Urinary bladder (tissue), 3 donors: ENCODE measurements at regions not wholly inside any gene's neighbourhood (a gene's known extent, or its start where the extent isn't known, plus 50 kb on each side); places are given as distances from the start of the nearest gene placed in this dataset.
"Not testable (repeated sequence)": the region's sequence is repeated elsewhere in the genome, so short reads cannot be mapped to it uniquely, and the experiment has no call there.

Experiments
- DNase-seq: peaks from one replicate; pipeline ENCODE4 v3.0.0-alpha.2; 2015; ENCODE audit errors: extremely low spot score
- H3K27ac ChIP-seq: one replicate; pipeline ENCODE4 v1.5.1; 2013; ENCODE audit warnings: low read depth, mild to moderate bottlenecking, moderate library complexity
- H3K36me3 ChIP-seq: one replicate; pipeline ENCODE4 v1.6.1; 2013; ENCODE audit warnings: mild to moderate bottlenecking, moderate library complexity; ENCODE audit not compliant: insufficient read depth
- H3K4me1 ChIP-seq: one replicate; pipeline ENCODE4 v1.6.1; 2013; ENCODE audit warnings: mild to moderate bottlenecking, moderate library complexity; ENCODE audit not compliant: insufficient read depth
- H3K4me3 ChIP-seq: one replicate; pipeline ENCODE4 v1.5.1; 2013; ENCODE audit warnings: low read depth, low read length
- WGBS: extraction: QIAGEN DNeasy Blood & Tissue Kit; methylation state at CpG from one replicate; pipeline ENCODE4 v1.1.7; 2013; 5-methylcytosine and 5-hydroxymethylcytosine counted together
- donor health status: healthy with polysubstance abuse.
- donor health status: healthy.

DNA sequence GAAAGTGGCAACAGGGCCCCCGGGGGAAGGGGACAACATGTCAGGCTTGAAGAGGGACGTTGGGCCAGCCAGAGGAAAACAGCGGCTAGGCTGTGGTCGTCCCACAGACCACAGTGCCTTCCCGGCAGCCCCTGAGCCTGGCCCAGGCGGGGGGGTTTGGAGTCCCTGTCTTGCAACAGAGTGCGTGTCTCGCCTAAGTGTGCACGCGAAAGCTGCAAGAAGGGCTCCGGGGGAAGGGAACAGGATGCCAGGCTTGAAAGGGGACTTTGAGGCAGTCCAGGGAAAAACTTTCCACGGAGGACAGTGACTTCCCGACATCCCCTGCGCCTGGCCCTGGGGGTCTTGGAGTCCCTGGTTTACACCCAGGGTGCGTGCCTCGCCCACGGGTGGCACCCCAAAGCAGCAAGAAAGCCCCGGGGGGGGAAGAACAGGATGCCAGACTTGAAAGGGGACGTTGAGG is 157.5 kb upstream of the ALG10B start:
- Histone ChIP-seq H3K27ac (no peak overlapping the region), H3K4me3 (no peak overlapping the region), H3K4me1 (no peaks in the 10 kb centered on the region), H3K36me3 (no peaks in the 10 kb centered on the region)
- WGBS, result 90% methylated on average over 19 of the region's 19 CpGs
- no peak for DNase-seq

DNA sequence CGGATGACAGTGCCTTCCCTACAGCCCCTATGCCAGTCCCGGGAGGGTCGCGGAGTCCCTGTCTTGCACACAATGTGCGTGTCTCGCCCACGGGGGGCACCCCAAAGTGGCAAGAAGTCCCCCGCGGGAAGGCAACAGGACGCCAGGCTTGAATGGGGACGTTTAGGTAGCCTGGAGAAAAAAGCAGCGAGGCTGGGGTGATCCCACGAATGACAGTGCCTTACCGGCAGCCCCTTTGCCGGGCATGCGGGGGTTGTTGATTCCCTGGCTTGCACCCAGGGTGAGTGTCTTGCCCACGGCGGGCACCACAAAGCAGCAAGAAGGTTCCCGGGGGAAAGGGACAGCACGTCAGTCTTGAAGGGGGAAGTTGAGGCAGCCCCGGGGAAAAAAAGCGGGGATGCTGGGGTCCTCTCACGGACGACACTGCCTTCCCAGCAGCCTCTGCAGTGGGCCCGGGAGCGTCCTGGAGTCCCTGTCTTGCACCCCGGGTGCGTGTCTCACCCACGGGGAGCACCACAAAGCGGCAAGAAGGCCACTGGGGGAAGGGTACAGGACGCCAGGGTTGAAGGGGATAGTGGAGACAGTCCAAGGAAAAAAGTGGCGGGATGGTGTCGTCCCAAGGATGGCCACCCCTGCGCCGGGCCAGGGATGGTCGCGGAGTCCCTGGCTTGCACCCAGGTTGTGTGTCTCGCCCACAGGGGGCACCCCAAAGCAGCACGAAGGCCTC is 156.8 kb upstream of the ALG10B start:
- no peaks in the 10 kb centered on the region for H3K4me1 ChIP-seq
- DNase-seq, result no peak
- no peaks in the 10 kb centered on the region for H3K36me3 ChIP-seq
- WGBS, result 87% methylated on average over 39 of the region's 39 CpGs
- H3K27ac ChIP-seq, result no peak overlapping the region
- no peak overlapping the region for H3K4me3 ChIP-seq

DNA sequence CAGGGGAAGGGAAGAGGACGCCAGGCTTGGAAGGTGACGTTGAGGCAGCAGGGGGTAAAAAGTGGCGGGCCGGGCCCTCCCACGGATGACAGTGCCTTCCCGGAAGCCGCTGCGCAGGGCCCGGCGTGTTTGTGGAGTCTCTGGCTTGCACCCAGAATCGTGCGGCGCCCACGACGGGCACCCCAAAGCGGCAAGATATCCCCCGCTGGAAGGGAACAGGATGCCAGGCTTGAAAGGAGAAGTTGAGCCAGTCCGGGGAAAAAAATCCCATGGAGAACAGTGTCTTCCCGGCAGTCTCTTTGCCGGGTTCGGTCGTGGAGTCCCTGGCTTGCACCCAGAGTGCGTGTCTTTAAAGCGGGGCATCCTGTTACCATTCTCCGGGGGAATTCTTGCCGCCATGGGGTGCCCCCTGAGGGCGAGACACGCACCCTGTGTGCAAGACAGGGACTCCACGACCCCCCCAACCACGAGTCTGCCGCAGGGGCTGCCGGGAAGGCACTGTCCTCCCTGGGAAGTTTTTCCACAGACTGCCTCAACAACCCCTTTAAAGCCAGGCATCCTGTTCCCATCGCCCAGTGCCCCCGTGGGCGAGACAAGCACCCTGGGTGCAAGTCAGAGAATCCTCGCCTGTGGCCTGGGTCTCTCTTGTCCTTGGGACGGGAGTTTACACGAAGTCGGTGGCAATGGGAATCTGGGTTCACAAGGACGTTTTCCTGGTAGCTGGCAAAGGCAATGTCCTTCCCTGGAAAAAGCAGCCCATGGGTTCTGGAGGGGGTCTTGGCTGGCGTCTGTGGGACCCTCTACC is 156.1 kb upstream of the ALG10B start:
- H3K4me1 ChIP-seq, result no peaks in the 10 kb centered on the region
- no peak overlapping the region for H3K4me3 ChIP-seq
- DNase-seq, result no peak
- no peak overlapping the region for H3K27ac ChIP-seq
- WGBS, result 89% methylated on average over 41 of the region's 41 CpGs
- H3K36me3 ChIP-seq, result no peaks in the 10 kb centered on the region

DNA sequence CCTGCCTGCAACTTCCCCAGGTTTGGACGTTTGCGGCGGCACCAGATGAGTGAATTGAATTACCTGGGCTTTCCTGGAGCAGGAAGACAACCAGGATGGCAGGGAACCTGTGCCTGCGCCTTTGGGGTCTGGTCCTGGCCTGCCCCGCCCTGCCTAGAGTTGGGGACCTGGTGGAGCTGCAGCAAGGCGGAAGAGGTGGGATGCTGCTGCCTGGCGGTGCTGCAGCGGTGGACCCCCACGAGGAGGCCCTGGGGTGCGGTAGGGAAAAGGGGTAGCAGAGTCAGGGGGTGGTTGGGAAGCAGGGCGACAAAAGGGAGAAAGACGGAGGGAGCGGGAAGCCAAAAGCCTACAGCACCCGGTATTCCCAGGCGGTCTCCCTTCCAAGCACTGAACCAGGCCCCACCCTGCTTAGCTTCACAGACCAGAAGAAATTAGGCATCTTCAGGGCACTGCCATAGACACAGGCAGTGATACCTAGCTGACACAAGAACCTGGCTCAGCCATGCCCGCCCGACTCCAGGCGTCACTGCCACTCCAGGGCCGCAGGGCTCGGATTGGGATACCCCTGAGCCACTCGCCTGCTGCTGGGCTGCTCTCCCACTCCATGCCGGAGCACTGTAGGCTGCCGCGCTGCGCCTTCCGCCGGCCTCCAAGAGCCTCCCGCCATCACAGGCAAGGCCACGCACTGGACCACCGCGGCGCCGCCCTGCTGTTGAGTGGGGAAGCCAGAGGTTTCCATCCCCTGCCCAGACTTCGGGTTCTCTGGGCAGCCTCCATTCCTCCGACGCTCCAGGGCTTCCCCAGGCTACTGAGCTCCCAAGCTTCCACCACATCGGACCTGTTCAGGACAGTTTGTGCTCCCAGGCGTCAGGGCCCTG is 155.2 kb upstream of the ALG10B start:
- WGBS, result 87% methylated on average over 38 of the region's 38 CpGs
- DNase-seq, result no peak

DNA sequence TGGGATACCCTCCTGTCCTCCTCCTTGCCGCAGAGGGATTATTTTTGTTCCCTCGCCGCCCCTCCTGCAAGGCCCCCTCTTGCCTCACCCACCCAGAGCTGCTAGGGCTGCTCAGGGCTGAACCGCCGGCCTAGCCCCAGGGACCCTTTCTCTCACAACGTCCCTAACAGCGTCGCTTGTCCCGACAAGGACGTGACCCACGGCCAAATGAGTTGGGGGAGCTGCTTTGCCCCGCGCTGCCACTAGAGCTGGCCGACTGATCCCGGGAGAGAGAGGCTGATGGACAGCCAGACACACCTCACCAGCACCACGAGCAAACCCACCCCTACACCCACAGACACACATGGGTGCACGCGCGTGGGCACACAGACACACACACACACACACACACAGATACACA is 154.6 kb upstream of the ALG10B start:
- 91% methylated on average over 19 of the region's 19 CpGs for WGBS
- DNase-seq, result no peak
- H3K4me3 ChIP-seq, result no peak overlapping the region

More for the DNA sequence above, 155.2 kb upstream of the ALG10B start:
- no peak overlapping the region for H3K4me3 ChIP-seq
- H3K36me3 ChIP-seq, result no peaks in the 10 kb centered on the region
- H3K27ac ChIP-seq, result no peak overlapping the region
- no peaks in the 10 kb centered on the region for H3K4me1 ChIP-seq

DNA sequence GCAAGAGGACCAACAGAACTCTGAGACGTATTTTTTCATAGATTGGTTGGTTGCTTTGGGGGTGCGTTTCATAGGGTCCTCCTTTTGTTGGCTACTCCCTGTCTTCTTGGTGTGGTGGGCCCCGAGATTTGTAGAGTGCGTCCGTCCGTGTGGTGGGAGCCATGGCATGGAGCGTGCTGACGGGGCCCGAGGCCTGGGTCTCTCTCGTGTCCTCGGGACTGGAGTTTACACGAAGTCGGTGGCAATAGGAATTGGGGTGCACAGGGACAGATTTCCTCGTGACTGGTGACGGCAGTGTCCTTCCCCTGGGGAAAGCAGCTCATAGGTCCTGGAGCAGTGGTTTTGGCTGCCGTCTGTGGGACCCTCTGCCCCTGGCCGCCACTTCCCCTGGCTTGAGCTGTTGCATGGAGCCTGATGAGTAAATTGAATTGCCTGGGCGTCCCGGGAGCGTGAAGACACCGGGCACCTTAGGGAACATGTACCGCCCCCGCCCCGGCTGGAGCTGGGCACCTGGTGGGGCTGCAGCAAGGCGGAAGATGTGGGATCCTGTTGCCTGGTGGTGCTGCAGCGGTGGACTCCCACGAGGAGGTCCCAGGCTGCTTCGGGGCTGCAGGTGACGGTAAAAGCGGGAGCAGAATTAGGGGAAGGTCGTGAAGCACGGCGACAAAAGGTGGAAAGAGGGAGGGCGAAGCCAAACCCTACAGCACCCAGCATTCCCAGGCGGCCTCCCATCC is 153.7 kb upstream of the ALG10B start:
- H3K4me3 ChIP-seq, result no peak overlapping the region
- DNase-seq, result no peak
- H3K4me1 ChIP-seq, result no peaks in the 10 kb centered on the region
- no peaks in the 10 kb centered on the region for H3K36me3 ChIP-seq
- H3K27ac ChIP-seq, result no peak overlapping the region
- 90% methylated on average over 35 of the region's 35 CpGs for WGBS

More for the DNA sequence above, 154.6 kb upstream of the ALG10B start:
- Histone ChIP-seq H3K36me3 (no peaks in the 10 kb centered on the region), H3K4me1 (no peaks in the 10 kb centered on the region), H3K27ac (no peak overlapping the region)

DNA sequence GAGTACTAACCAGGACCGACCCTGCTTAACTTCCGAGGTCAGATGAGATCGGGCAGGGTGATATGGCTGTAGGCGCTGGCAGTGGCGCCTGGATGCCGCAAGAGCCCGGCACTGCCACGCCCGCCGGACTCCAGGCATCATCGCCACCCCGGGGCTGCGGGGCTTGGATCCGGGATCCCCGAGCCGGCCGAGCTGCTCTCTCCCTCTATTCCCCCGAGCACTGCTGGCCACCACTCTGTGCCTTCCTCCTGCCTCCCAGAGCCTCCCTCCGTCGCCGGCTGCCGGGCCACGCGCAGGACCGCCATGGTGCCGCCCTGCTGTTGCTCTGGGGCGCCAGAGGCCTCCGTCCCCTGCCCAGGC is 153.2 kb upstream of the ALG10B start:
- no peak for DNase-seq
- H3K27ac ChIP-seq, result no peak overlapping the region
- no peaks in the 10 kb centered on the region for H3K36me3 ChIP-seq
- 85% methylated on average over 28 of the region's 28 CpGs for WGBS
- no peaks in the 10 kb centered on the region for H3K4me1 ChIP-seq
- H3K4me3 ChIP-seq, result no peak overlapping the region

DNA sequence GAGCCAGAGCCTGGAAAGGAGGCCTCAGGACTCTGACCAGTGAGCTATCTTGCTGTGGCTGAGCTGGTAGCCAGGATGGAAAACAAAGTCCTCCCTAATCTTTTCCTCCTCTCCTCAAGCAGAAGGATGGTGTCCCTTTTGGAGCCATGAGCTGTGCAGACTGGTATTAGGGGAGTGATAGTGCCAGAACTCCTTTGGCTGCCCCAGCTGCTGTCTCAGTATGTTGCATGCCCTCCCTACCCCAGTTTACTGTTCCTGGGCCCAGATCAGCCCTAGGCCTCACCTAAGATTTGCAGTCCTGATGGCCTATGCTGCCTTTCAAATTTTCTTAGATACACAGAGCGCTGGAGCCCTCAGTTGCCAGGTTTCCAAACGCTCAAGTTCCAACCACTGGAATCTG is 150.3 kb upstream of the ALG10B start:
- no peak for DNase-seq
- H3K4me1 ChIP-seq, result no peaks in the 10 kb centered on the region
- no peaks in the 10 kb centered on the region for H3K36me3 ChIP-seq
- H3K27ac ChIP-seq, result no peak overlapping the region
- 80% methylated on average over 2 of the region's 2 CpGs for WGBS
- H3K4me3 ChIP-seq, result no peak overlapping the region

DNA sequence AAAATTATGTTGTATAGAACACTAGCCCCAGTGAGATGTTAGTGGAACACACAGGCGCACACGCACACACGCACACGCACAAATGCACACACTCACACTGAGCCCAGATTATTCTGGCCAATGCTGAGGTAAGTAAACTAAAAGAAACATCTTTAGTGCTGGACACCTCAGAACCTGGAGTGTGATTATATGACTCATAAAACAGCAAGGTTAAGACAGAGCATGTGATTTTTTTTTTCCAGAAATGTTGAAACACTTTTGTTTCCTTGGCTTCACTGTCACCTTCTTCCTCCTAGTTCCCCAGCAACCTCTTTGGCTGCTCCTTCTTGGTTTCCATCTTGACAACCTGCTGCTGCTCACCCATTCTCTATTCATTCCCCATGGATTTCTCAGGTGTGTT is 141.0 kb upstream of the ALG10B start:
- Histone ChIP-seq H3K36me3 (no peaks in the 10 kb centered on the region), H3K4me1 (no peaks in the 10 kb centered on the region), H3K27ac (no peak overlapping the region), H3K4me3 (no peak overlapping the region)
- no peak for DNase-seq
- 91% methylated on average over 4 of the region's 4 CpGs for WGBS

DNA sequence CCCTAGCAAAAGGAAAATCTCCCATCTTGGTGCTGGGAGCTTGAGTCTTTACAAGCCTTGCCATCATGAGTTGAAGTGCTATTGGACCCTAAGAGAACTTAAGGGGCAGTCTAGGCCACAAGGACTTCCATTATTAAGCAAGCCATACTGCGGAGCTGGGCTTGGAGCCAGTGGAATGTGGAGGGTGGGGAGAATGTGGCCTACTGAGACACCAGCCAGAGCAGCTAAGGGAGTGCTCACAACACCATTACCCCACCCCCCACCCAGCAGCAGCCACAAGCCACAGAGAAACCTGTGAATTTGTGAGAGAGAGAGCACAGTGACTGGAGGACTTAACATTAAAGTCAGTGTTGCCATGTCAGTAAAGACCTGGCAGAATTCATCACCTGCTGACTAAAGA is 133.0 kb upstream of the ALG10B start:
- not testable (repeated sequence) for H3K36me3 ChIP-seq, H3K27ac ChIP-seq, H3K4me3 ChIP-seq, H3K4me1 ChIP-seq, DNase-seq
- 93% methylated on average over 1 of the region's 1 CpG for WGBS

DNA sequence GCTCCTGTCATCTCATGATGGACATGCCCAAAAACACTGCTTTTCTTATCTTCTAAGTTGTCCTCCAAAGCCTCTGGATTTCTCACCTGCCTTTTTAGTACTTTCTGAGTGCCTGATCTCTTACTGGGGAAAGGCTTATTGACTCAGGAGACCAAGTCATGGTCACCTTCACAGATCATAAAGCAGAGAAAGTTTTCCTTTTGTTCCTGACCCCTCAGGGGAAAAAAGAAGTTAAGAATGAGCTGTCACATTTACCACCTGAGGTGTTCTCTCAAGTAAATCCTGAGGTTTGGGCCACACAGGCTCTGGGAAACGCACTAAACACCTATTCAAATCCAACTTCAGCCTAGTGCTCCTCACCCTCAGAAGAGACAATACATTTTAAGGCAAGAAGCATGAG is 119.3 kb upstream of the ALG10B start:
- not testable (repeated sequence) for H3K4me3 ChIP-seq, DNase-seq, H3K27ac ChIP-seq, H3K4me1 ChIP-seq, H3K36me3 ChIP-seq
- 63% methylated on average over 1 of the region's 1 CpG for WGBS

DNA sequence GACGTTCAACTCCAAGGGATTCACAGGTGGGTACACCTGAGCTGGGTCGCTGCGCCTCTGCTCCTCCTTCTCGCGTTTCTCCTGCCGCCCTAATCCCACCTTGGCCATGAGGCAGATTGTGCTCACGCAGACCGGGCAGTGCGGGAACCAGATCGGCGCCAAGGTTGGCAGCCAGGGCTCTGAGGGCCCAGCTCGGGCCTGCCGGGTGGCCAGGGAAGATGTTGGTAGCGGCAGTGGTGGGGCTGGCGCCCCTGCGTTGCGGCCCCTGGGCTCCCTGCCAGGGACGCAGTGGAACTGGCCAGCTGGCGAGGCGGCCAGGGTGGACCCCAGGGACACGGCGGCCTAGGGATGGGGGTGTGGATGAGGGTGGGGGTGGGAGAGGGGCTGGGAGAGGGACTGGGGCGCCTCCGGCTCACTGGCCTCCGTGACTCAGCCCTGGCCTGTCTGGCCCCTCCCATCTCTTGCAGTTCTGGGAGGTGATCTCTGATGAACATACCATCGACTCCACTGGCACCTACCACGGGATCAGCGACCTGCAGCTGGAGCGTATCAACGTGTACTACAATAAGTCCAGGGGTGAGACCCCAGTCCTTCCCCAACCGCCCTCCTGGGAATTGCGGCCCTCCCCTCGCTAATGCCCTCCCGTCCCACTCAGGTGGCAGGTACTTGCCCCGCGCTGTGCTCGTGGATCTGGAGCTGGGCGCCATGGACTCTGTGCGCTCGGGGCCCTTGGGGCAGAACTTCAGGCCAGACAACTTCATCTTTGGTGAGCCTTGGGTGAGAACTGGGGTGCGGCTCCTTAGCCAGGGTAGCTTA is 114.9 kb upstream of the ALG10B start:
- 92% methylated on average over 41 of the region's 41 CpGs for whole genome bisulfite sequencing
- no peaks in the 10 kb centered on the region for H3K36me3 ChIP-seq

More for the DNA sequence above, 114.9 kb upstream of the ALG10B start:
- Histone ChIP-seq H3K27ac (no peak overlapping the region), H3K4me3 (no peak overlapping the region), H3K4me1 (no peaks in the 10 kb centered on the region)
- DNase-seq, result no peak
